ENCODE measurements at regions not wholly inside any gene's neighbourhood (a gene's known extent, or its start where the extent isn't known, plus 50 kb on each side); places are given as distances from the start of the nearest gene placed in this dataset.

DNA sequence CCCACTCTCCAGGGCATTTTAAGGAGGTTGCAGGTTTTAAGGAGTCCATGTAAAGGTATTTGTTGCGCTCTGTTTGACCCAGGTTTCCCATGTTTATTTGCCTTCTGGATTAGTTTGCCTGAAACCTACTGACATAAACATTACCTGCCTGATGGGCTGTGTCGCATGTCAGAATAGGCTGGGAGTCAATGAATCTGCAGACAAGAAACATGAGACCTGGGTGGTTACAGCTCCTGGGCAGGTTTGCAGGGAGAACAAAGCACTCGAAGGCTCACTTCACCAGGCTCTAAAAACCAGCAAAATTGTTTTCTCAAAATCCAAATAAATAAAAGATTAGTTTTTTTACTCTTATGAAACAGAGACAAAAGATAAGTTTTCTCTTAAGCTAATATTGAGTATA is 114.4 kb upstream of the SERTM1 start:
- TF ChIP-seq, protein P1, sequence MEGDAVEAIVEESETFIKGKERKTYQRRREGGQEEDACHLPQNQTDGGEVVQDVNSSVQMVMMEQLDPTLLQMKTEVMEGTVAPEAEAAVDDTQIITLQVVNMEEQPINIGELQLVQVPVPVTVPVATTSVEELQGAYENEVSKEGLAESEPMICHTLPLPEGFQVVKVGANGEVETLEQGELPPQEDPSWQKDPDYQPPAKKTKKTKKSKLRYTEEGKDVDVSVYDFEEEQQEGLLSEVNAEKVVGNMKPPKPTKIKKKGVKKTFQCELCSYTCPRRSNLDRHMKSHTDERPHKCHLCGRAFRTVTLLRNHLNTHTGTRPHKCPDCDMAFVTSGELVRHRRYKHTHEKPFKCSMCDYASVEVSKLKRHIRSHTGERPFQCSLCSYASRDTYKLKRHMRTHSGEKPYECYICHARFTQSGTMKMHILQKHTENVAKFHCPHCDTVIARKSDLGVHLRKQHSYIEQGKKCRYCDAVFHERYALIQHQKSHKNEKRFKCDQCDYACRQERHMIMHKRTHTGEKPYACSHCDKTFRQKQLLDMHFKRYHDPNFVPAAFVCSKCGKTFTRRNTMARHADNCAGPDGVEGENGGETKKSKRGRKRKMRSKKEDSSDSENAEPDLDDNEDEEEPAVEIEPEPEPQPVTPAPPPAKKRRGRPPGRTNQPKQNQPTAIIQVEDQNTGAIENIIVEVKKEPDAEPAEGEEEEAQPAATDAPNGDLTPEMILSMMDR (IDR thresholded peaks at IDR 0.05; ENCODE audit: extremely low read depth in 1 of 2, insufficient read depth in 1 of 2, low read depth in 1 of 2, low read length in 2 of 2), result no peak
- no peak for TF ChIP-seq POLR2AphosphoS5 (IDR thresholded peaks at IDR 0.05; ENCODE audit: insufficient read depth, low read depth, low read length)
- TF ChIP-seq, protein P2, sequence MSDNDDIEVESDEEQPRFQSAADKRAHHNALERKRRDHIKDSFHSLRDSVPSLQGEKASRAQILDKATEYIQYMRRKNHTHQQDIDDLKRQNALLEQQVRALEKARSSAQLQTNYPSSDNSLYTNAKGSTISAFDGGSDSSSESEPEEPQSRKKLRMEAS (IDR thresholded peaks at IDR 0.05; ENCODE audit: insufficient read depth, insufficient read length), result no peak
- no peak for TF ChIP-seq MYC (IDR thresholded peaks at IDR 0.05; ENCODE audit: low read depth, low read length)
- TF ChIP-seq POLR2A (IDR thresholded peaks at IDR 0.05; ENCODE audit: low read depth, low read length), result no peak
- no peak for TF ChIP-seq EZH2 (IDR thresholded peaks at IDR 0.05; ENCODE audit: borderline replicate concordance, low read depth, low read length, severe bottlenecking)
- TF ChIP-seq JUN (IDR thresholded peaks at IDR 0.05; ENCODE audit: borderline replicate concordance, insufficient read depth, insufficient read length, low read depth), result no peak
- no peak for TF ChIP-seq FOS (IDR thresholded peaks at IDR 0.05; ENCODE audit: borderline replicate concordance, insufficient read depth, low read length)
